ENCODE measurements at regions not wholly inside any gene's neighbourhood (a gene's known extent, or its start where the extent isn't known, plus 50 kb on each side); places are given as distances from the start of the nearest gene placed in this dataset.
A peak's percentile ranks its signal among the peaks of the same experiment; 100 is the strongest.

- Histone ChIP-seq H3K27ac (no peak overlapping the region), H3K4me1 (replicated peaks) (no peaks in the 10 kb centered on the region), H3K27me3 (replicated peaks; ENCODE audit: insufficient read depth) (no peaks in the 10 kb centered on the region), H3K36me3 (no peaks in the 10 kb centered on the region), H3K4me3 (no peak overlapping the region), H3K9me3 (no peaks in the 10 kb centered on the region)
- intact Hi-C loops (cut with DNase I): no loop called here
- TF ChIP-seq POLR2AphosphoS5 (IDR thresholded peaks at IDR 0.05) (no peak), POLR2A (IDR thresholded peaks at IDR 0.05) (no peak)
- TF ChIP-seq, protein P1, sequence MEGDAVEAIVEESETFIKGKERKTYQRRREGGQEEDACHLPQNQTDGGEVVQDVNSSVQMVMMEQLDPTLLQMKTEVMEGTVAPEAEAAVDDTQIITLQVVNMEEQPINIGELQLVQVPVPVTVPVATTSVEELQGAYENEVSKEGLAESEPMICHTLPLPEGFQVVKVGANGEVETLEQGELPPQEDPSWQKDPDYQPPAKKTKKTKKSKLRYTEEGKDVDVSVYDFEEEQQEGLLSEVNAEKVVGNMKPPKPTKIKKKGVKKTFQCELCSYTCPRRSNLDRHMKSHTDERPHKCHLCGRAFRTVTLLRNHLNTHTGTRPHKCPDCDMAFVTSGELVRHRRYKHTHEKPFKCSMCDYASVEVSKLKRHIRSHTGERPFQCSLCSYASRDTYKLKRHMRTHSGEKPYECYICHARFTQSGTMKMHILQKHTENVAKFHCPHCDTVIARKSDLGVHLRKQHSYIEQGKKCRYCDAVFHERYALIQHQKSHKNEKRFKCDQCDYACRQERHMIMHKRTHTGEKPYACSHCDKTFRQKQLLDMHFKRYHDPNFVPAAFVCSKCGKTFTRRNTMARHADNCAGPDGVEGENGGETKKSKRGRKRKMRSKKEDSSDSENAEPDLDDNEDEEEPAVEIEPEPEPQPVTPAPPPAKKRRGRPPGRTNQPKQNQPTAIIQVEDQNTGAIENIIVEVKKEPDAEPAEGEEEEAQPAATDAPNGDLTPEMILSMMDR (IDR thresholded peaks at IDR 0.05): no peak
- WGBS: 81% methylated on average over 4 of the region's 4 CpGs
- no peak for DNase-seq (ENCODE audit: low spot score)
These were observed 204.6 kb upstream of the PWP1 start for GRCh38 chr12:107480836-107481608.

DNA sequence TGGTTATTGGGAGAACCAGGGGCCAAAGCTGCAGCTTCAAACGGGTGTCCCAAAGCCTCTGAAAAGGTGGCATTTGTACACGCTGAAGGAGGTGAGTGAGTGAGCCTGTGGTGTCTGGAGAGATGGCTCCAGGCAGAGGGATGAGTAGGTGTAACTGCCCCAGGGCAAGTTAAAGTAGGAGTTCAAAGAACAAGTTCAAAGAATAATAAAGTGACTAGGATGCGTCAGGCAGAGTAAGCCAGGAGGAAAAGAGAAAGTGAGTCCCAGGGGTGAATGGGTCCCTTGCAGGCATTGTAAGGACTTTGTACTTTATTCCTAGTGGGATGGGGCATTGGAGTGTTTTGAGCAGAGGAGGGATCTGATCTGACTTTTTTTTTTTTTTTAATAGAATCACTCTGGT lies 201.4 kb upstream of the PWP1 start:
- TF ChIP-seq POLR2AphosphoS5 (IDR thresholded peaks at IDR 0.05): no peak
- no peak for TF ChIP-seq POLR2A (IDR thresholded peaks at IDR 0.05)
- TF ChIP-seq, protein P1 (IDR thresholded peaks at IDR 0.05): no peak
- intact Hi-C loops (cut with DNase I): no loop called here
- H3K27ac ChIP-seq: no peak overlapping the region
- no peaks in the 10 kb centered on the region for H3K27me3 ChIP-seq (replicated peaks; ENCODE audit: insufficient read depth)
- 75% methylated on average over 3 of the region's 3 CpGs for WGBS
- no peak for DNase-seq (ENCODE audit: low spot score)
- no peaks in the 10 kb centered on the region for H3K36me3 ChIP-seq
- no peak overlapping the region for H3K4me3 ChIP-seq
- H3K9me3 ChIP-seq: no peaks in the 10 kb centered on the region
- no peaks in the 10 kb centered on the region for H3K4me1 ChIP-seq (replicated peaks)

DNA sequence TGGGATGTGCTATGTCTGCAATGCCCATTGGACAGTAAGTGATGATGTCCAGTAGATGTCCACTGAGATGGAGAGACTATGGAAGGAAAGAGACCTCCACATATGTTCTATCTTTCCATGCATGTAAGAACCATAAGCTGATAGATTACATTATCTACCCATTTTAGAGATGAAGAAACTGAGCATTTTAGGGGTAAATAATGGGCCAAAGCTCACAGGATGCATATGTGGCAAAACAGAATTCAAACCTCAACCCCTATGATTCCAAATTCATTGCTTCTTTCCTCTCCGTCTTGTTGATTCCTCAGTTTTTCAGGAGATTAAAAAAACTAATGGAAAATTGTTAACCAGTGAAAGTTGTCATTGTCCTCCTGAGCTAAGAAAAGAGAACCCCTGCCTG lies 200.7 kb upstream of the PWP1 start:
- Histone ChIP-seq H3K9me3 (no peaks in the 10 kb centered on the region), H3K4me1 (replicated peaks) (no peaks in the 10 kb centered on the region), H3K27ac (peak overlapping the region in 1 of 2 donors; percentile 7), H3K27me3 (replicated peaks; ENCODE audit: insufficient read depth) (no peaks in the 10 kb centered on the region), H3K4me3 (no peak overlapping the region), H3K36me3 (no peaks in the 10 kb centered on the region)
- 94% methylated on average over 1 of the region's 1 CpG for WGBS
- intact Hi-C loops (cut with DNase I): no loop called here
- DNase-seq (ENCODE audit: low spot score): no peak
- TF ChIP-seq POLR2AphosphoS5 (IDR thresholded peaks at IDR 0.05) (no peak), POLR2A (IDR thresholded peaks at IDR 0.05) (no peak)
- TF ChIP-seq, protein P1 (IDR thresholded peaks at IDR 0.05): no peak

- H3K27me3 ChIP-seq (replicated peaks; ENCODE audit: insufficient read depth): no peaks in the 10 kb centered on the region
- H3K27ac ChIP-seq: peak overlapping the region in 1 of 2 donors; percentile 7
- peak; percentile 23 for TF ChIP-seq POLR2AphosphoS5 (IDR thresholded peaks at IDR 0.05)
- TF ChIP-seq, protein P1 (IDR thresholded peaks at IDR 0.05): no peak
- no peak for TF ChIP-seq POLR2A (IDR thresholded peaks at IDR 0.05)
- 17% methylated on average over 1 of the region's 1 CpG for WGBS
- H3K36me3 ChIP-seq: no peaks in the 10 kb centered on the region
- H3K4me3 ChIP-seq: no peak overlapping the region
- no peaks in the 10 kb centered on the region for H3K4me1 ChIP-seq (replicated peaks)
- intact Hi-C loops (cut with DNase I): no loop called here
- H3K9me3 ChIP-seq: no peaks in the 10 kb centered on the region
- DNase-seq (ENCODE audit: low spot score): no peak
These were observed 199.9 kb upstream of the PWP1 start for GRCh38 chr12:107485731-107486130.
